GM12878 (cell line): ENCODE measurements at regions not wholly inside any gene's neighbourhood (a gene's known extent, or its start where the extent isn't known, plus 50 kb on each side); places are given as distances from the start of the nearest gene placed in this dataset.

Source experiments
- ATAC-seq: fragments of 200-7000 bp; cut with Tn5 transposase; 3 replicates; pipeline ENCODE4 v1.9.1; 2020; ENCODE audit warnings: mild to moderate bottlenecking, moderate library complexity
- BruUV-seq: library from RNA; stranded (reverse); fragments of 400-500 nt; replicated peaks from 2 replicates; lab custom pipeline; 2021; lab: Mats Ljungman, UMichigan
- CTCF ChIA-PET: fragments of 300-600 bp; sonication (Branson Sonifier 250); formaldehyde crosslinking; extraction: SDS; loops from one replicate; lab custom pipeline; 2021; ENCODE audit warnings: inconsistent platforms; lab: Yijun Ruan, JAX
- POLR2A ChIA-PET: fragments of 350-600 bp; formaldehyde crosslinking; extraction: SDS; loops from one replicate; lab custom pipeline; 2021; ENCODE audit warnings: inconsistent platforms; lab: Charles Lee
- RAD21 ChIA-PET: fragments of 300-600 bp; sonication (Branson Sonifier 250); formaldehyde crosslinking; loops from one replicate; lab custom pipeline; 2023; ENCODE audit warnings: antibody characterized with exemption; ENCODE audit not compliant: unreplicated experiment; lab: Charles Lee
- SMC1A ChIA-PET: fragments of 300-600 bp; sonication (Branson Sonifier 250); formaldehyde crosslinking; loops from one replicate; lab custom pipeline; 2023; ENCODE audit not compliant: unreplicated experiment, uncharacterized antibody; lab: Charles Lee
- DNase-seq: peaks from one replicate; pipeline ENCODE4 v3.0.0-alpha.2; 2011; ENCODE audit warnings: low read depth, low spot score
- FAIRE-seq: peaks from 3 replicates; lab custom pipeline; 2011; peaks lifted over from hg19 to GRCh38; lab: Jason Lieb, UNC
- H2AFZ ChIP-seq: 2 replicates; pipeline ENCODE4 v1.6.0; 2011; ENCODE audit warnings: low read depth, low read length, control low read depth; ENCODE audit not compliant: control insufficient read depth
- H3K27ac ChIP-seq: 2 replicates; pipeline ENCODE4 v1.5.1; 2011; ENCODE audit warnings: control low read depth; ENCODE audit not compliant: control insufficient read depth, insufficient read depth
- H3K27me3 ChIP-seq, 2 experiments: replicated peaks in 1 of 2; 2 replicates each; pipeline versions ENCODE4 v1.6.0 to v1.6.1; 2011; ENCODE audit warnings: low read length in 1 of 2; ENCODE audit not compliant: control insufficient read depth in 2 of 2, insufficient read depth in 2 of 2
- H3K36me3 ChIP-seq, 2 experiments: 2 replicates each; pipeline ENCODE4 v1.5.1; 2011; ENCODE audit warnings: low read length in 1 of 2; ENCODE audit not compliant: control insufficient read depth in 2 of 2, insufficient read depth in 2 of 2
- H3K4me1 ChIP-seq: 2 replicates; pipeline ENCODE4 v1.6.1; 2011; ENCODE audit warnings: mild to moderate bottlenecking, low read length, moderate library complexity, mixed read lengths; ENCODE audit not compliant: control insufficient read depth, insufficient read depth
- H3K4me2 ChIP-seq: 2 replicates; pipeline ENCODE4 v1.6.0; 2011; ENCODE audit warnings: control low read depth; ENCODE audit not compliant: control insufficient read depth, insufficient read depth
- H3K4me3 ChIP-seq: fragments of 200-600 bp; sonication (generic); 2 replicates; pipeline ENCODE4 v1.5.1; 2016
- H3K79me2 ChIP-seq: 2 replicates; pipeline ENCODE4 v1.6.0; 2011; ENCODE audit warnings: low read length; ENCODE audit not compliant: control insufficient read depth, insufficient read depth
- H3K9ac ChIP-seq: 2 replicates; pipeline ENCODE4 v1.8.0; 2011; ENCODE audit warnings: low read length, control low read depth, mixed read lengths; ENCODE audit not compliant: control insufficient read depth, insufficient read depth
- H3K9me3 ChIP-seq: replicated peaks from 3 replicates; pipeline ENCODE4 v1.5.1; 2011; ENCODE audit warnings: mild to moderate bottlenecking, low read length; ENCODE audit not compliant: control insufficient read depth, insufficient read depth
- H4K20me1 ChIP-seq: 2 replicates; pipeline ENCODE4 v1.6.0; 2011; ENCODE audit not compliant: control insufficient read depth, insufficient read depth
- ATF2 ChIP-seq: IDR thresholded peaks from 2 replicates; pipeline ENCODE4 v1.6.1; 2012; ENCODE audit warnings: low read length, inconsistent platforms
- CBX3 ChIP-seq: fragments of 200-600 bp; sonication (generic); IDR thresholded peaks from 2 replicates; pipeline ENCODE4 v1.6.1; 2016; ENCODE audit warnings: low read depth, borderline replicate concordance
- FOXM1 ChIP-seq: IDR thresholded peaks from 2 replicates; pipeline ENCODE4 v1.6.1; 2012; ENCODE audit warnings: low read depth, mild to moderate bottlenecking, inconsistent platforms, low read length, moderate library complexity
- KDM1A ChIP-seq: fragments of 200-600 bp; sonication (generic); IDR thresholded peaks from 2 replicates; pipeline ENCODE4 v1.6.1; 2016; ENCODE audit warnings: borderline replicate concordance
- MXI1 ChIP-seq: fragments of 150-350 bp; IDR thresholded peaks from 2 replicates; pipeline ENCODE4 v1.6.1; 2011; ENCODE audit warnings: low read depth, mild to moderate bottlenecking, inconsistent platforms, low read length, improper control_type of control experiment
- NR2C1 ChIP-seq: fragments of 450-650 bp; IDR thresholded peaks from 2 replicates; pipeline ENCODE4 v1.6.1; 2017; ENCODE audit warnings: antibody characterized with exemption, mild to moderate bottlenecking, moderate library complexity
- POLR2A ChIP-seq: IDR thresholded peaks from 2 replicates; pipeline ENCODE4 v1.6.1; 2011; ENCODE audit warnings: low read depth, mild to moderate bottlenecking, low read length
- STAT1 ChIP-seq: fragments of 450-650 bp; conservative IDR thresholded peaks from 2 replicates; pipeline ENCODE4 v1.6.1; 2014; ENCODE audit warnings: antibody characterized with exemption, mild to moderate bottlenecking
- WRNIP1 ChIP-seq: IDR thresholded peaks from 2 replicates; pipeline ENCODE4 v1.6.1; 2011; ENCODE audit warnings: low read depth, low read length, improper control_type of control experiment, borderline replicate concordance
- WGBS: methylation state at CpG from one replicate; pipeline ENCODE4 v1.1.6; 2016; ENCODE audit warnings: low lambda C conversion rate; ENCODE audit not compliant: insufficient replicate concordance, insufficient coverage; ENCODE audit errors: missing lambda C conversion rate; 5-methylcytosine and 5-hydroxymethylcytosine counted together
- in situ Hi-C: fragments of 300-500 bp; cut with MboI; formaldehyde crosslinking; loops from 9 replicates; pipeline ENCODE4 v1.14.3; 2018; ENCODE audit warnings: mixed read lengths
- intact Hi-C: fragments of 100-400 bp; cut with micrococcal nuclease; formaldehyde crosslinking; loops from one replicate; pipeline ENCODE4 v1.14.2; 2022; ENCODE audit not compliant: unreplicated experiment
- TF ChIP-seq, protein P1 (sequence below): fragments of 450-650 bp; IDR thresholded peaks from 2 replicates; pipeline ENCODE4 v1.6.1; 2017; ENCODE audit warnings: antibody characterized with exemption, mild to moderate bottlenecking, moderate library complexity

GRCh38 chr17:70017112-70017511, 57.9 kb upstream of the KCNJ16 start:
- no TSS peak for BruUV-seq
- intact Hi-C loops = no loop called here
- no peak for ATAC-seq
- Histone ChIP-seq H3K9ac (no peak overlapping the region), H2AFZ (no peak overlapping the region), H3K4me2 (no peak overlapping the region), H4K20me1 (no peaks in the 10 kb centered on the region), H3K9me3 (no peaks in the 10 kb centered on the region), H3K79me2 (no peaks in the 10 kb centered on the region), H3K27ac (no peak overlapping the region), H3K27me3 (no peaks in the 10 kb centered on the region), H3K4me3 (no peak overlapping the region), H3K4me1 (no peaks in the 10 kb centered on the region), H3K36me3 (no peaks in the 10 kb centered on the region)
- RAD21 ChIA-PET = no interaction called here
- DNase-seq = no peak
- POLR2A ChIA-PET = no interaction called here
- 88% methylated on average over 1 of the region's 1 CpG for WGBS
- SMC1A ChIA-PET = interaction anchor here (0.6 kb wide), 1 partner anchor 820 kb away, joined by 3 read pairs; no protein-coding TSS in a partner anchor
- TF ChIP-seq POLR2A = no peak
- no peak for TF ChIP-seq FOXM1
- TF ChIP-seq NR2C1 = no peak
- TF ChIP-seq WRNIP1 = no peak
- no peak for TF ChIP-seq STAT1
- TF ChIP-seq, protein P1, sequence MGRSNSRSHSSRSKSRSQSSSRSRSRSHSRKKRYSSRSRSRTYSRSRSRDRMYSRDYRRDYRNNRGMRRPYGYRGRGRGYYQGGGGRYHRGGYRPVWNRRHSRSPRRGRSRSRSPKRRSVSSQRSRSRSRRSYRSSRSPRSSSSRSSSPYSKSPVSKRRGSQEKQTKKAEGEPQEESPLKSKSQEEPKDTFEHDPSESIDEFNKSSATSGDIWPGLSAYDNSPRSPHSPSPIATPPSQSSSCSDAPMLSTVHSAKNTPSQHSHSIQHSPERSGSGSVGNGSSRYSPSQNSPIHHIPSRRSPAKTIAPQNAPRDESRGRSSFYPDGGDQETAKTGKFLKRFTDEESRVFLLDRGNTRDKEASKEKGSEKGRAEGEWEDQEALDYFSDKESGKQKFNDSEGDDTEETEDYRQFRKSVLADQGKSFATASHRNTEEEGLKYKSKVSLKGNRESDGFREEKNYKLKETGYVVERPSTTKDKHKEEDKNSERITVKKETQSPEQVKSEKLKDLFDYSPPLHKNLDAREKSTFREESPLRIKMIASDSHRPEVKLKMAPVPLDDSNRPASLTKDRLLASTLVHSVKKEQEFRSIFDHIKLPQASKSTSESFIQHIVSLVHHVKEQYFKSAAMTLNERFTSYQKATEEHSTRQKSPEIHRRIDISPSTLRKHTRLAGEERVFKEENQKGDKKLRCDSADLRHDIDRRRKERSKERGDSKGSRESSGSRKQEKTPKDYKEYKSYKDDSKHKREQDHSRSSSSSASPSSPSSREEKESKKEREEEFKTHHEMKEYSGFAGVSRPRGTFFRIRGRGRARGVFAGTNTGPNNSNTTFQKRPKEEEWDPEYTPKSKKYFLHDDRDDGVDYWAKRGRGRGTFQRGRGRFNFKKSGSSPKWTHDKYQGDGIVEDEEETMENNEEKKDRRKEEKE = no peak
- no peak for TF ChIP-seq CBX3
- no peak for TF ChIP-seq MXI1
- no peak for TF ChIP-seq ATF2
- no peak for TF ChIP-seq KDM1A
- in situ Hi-C loops = no loop called here
- FAIRE-seq = no peak
- CTCF ChIA-PET = no interaction called here
